ENCODE measurements at regions not wholly inside any gene's neighbourhood (a gene's known extent, or its start where the extent isn't known, plus 50 kb on each side); places are given as distances from the start of the nearest gene placed in this dataset.

- Histone ChIP-seq H3K27ac (no peak overlapping the region), H3K9me3 (ENCODE audit: low read depth) (no peaks in the 10 kb centered on the region), H3K27me3 (no peaks in the 10 kb centered on the region), H3K36me3 (replicated peaks; ENCODE audit: insufficient read depth, low read depth) (no peaks in the 10 kb centered on the region), H4K20me1 (ENCODE audit: insufficient read depth, poor library complexity, severe bottlenecking) (no peaks in the 10 kb centered on the region), H2AFZ (no peak overlapping the region), H3K4me1 (ENCODE audit: insufficient read depth) (no peaks in the 10 kb centered on the region), H3K4me3 (no peak overlapping the region), H3K9me2 (replicated peaks; ENCODE audit: insufficient read depth) (no peaks in the 10 kb centered on the region), H3K4me2 (no peak overlapping the region), H3K79me2 (no peaks in the 10 kb centered on the region)
- WGBS (ENCODE audit: low lambda C conversion rate, missing lambda C conversion rate): 93% methylated on average over 1 of the region's 1 CpG
- no peak for DNase-seq (ENCODE audit: low spot score)
- TF ChIP-seq EZH2 (IDR thresholded peaks at IDR 0.05; ENCODE audit: borderline replicate concordance) (no peak), EZH2phosphoT487 (IDR thresholded peaks at IDR 0.05; ENCODE audit: low read depth, severe bottlenecking, unreplicated experiment) (no peak)
- TF ChIP-seq, protein P1, sequence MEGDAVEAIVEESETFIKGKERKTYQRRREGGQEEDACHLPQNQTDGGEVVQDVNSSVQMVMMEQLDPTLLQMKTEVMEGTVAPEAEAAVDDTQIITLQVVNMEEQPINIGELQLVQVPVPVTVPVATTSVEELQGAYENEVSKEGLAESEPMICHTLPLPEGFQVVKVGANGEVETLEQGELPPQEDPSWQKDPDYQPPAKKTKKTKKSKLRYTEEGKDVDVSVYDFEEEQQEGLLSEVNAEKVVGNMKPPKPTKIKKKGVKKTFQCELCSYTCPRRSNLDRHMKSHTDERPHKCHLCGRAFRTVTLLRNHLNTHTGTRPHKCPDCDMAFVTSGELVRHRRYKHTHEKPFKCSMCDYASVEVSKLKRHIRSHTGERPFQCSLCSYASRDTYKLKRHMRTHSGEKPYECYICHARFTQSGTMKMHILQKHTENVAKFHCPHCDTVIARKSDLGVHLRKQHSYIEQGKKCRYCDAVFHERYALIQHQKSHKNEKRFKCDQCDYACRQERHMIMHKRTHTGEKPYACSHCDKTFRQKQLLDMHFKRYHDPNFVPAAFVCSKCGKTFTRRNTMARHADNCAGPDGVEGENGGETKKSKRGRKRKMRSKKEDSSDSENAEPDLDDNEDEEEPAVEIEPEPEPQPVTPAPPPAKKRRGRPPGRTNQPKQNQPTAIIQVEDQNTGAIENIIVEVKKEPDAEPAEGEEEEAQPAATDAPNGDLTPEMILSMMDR (IDR thresholded peaks at IDR 0.05; ENCODE audit: poor library complexity): no peak
Measured at GRCh38 chr1:70843452-70843851, 204.2 kb downstream of the PTGER3 start.

DNA sequence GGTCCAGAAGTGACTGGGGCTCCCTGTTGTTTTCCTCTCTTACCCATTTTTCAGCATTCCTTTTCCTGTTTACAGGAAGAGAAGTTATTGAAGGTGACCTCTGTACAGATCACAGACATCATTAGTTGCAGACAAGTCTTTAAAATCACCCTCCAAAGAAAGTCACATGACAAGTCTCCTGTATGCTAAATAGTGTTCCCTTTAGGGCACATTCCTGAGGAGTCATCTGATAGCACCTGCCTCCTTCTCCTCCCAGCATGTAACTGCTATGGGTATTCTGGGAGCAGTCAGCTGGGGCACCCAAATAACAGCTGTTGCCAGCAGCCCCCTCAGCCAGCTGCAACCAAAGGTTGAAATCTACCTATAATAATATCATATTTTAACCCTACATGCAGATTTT lies 200.6 kb downstream of the PTGER3 start:
- TF ChIP-seq, protein P1 (IDR thresholded peaks at IDR 0.05; ENCODE audit: poor library complexity): no peak
- TF ChIP-seq EZH2 (IDR thresholded peaks at IDR 0.05; ENCODE audit: borderline replicate concordance): no peak
- no peak for TF ChIP-seq EZH2phosphoT487 (IDR thresholded peaks at IDR 0.05; ENCODE audit: low read depth, severe bottlenecking, unreplicated experiment)
- H3K9me2 ChIP-seq (replicated peaks; ENCODE audit: insufficient read depth): no peaks in the 10 kb centered on the region
- H3K4me3 ChIP-seq: no peak overlapping the region
- no peak overlapping the region for H3K27ac ChIP-seq
- no peaks in the 10 kb centered on the region for H4K20me1 ChIP-seq (ENCODE audit: insufficient read depth, poor library complexity, severe bottlenecking)
- H2AFZ ChIP-seq: no peak overlapping the region
- H3K4me1 ChIP-seq (ENCODE audit: insufficient read depth): no peaks in the 10 kb centered on the region
- H3K27me3 ChIP-seq: no peaks in the 10 kb centered on the region
- H3K9me3 ChIP-seq (ENCODE audit: low read depth): no peaks in the 10 kb centered on the region
- no peaks in the 10 kb centered on the region for H3K36me3 ChIP-seq (replicated peaks; ENCODE audit: insufficient read depth, low read depth)
- no peaks in the 10 kb centered on the region for H3K79me2 ChIP-seq
- DNase-seq (ENCODE audit: low spot score): no peak
- H3K4me2 ChIP-seq: no peak overlapping the region

- Histone ChIP-seq H3K36me3 (replicated peaks; ENCODE audit: insufficient read depth, low read depth) (no peaks in the 10 kb centered on the region), H3K4me1 (ENCODE audit: insufficient read depth) (no peaks in the 10 kb centered on the region), H3K4me3 (no peak overlapping the region), H3K9me2 (replicated peaks; ENCODE audit: insufficient read depth) (no peaks in the 10 kb centered on the region), H3K9me3 (ENCODE audit: low read depth) (no peaks in the 10 kb centered on the region), H2AFZ (no peak overlapping the region), H3K27ac (no peak overlapping the region), H3K27me3 (no peaks in the 10 kb centered on the region), H3K79me2 (no peaks in the 10 kb centered on the region), H3K4me2 (no peak overlapping the region), H4K20me1 (ENCODE audit: insufficient read depth, poor library complexity, severe bottlenecking) (no peaks in the 10 kb centered on the region)
- TF ChIP-seq EZH2phosphoT487 (IDR thresholded peaks at IDR 0.05; ENCODE audit: low read depth, severe bottlenecking, unreplicated experiment): no peak
- TF ChIP-seq, protein P1 (IDR thresholded peaks at IDR 0.05; ENCODE audit: poor library complexity): no peak
- no peak for TF ChIP-seq EZH2 (IDR thresholded peaks at IDR 0.05; ENCODE audit: borderline replicate concordance)
- WGBS (ENCODE audit: low lambda C conversion rate, missing lambda C conversion rate): 76% methylated on average over 5 of the region's 5 CpGs
- no peak for DNase-seq (ENCODE audit: low spot score)
Measured at GRCh38 chr1:70855203-70855602, 192.4 kb downstream of the PTGER3 start.

DNA sequence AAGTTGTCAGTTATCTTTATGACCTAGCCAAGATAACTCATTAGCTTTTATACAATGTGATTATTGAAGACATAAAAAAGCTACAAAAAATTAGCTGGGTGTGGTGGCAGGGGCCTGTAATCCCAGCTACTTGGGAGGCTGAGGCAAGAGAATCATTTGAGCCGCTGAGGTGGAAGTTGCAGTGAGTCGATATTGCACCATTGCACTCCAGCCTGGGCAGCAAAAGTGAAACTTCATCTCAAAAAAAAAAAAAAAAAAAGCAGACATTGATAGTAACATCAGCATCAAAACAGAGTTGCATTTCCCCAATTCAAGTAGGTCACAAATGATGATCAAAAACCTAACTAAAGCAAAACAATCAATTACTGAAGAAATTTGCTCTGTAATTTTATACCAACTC lies 191.4 kb downstream of the PTGER3 start:
- 93% methylated on average over 2 of the region's 2 CpGs for WGBS (ENCODE audit: low lambda C conversion rate, missing lambda C conversion rate)
- no peaks in the 10 kb centered on the region for H3K9me2 ChIP-seq (replicated peaks; ENCODE audit: insufficient read depth)
- no peak overlapping the region for H3K4me3 ChIP-seq
- no peaks in the 10 kb centered on the region for H3K4me1 ChIP-seq (ENCODE audit: insufficient read depth)
- H3K4me2 ChIP-seq: no peak overlapping the region
- H3K36me3 ChIP-seq (replicated peaks; ENCODE audit: insufficient read depth, low read depth): no peaks in the 10 kb centered on the region
- no peak overlapping the region for H3K27ac ChIP-seq
- no peak for DNase-seq (ENCODE audit: low spot score)
- no peaks in the 10 kb centered on the region for H3K27me3 ChIP-seq
- no peak overlapping the region for H2AFZ ChIP-seq
- H3K9me3 ChIP-seq (ENCODE audit: low read depth): no peaks in the 10 kb centered on the region
- TF ChIP-seq, protein P1 (IDR thresholded peaks at IDR 0.05; ENCODE audit: poor library complexity): no peak
- TF ChIP-seq EZH2 (IDR thresholded peaks at IDR 0.05; ENCODE audit: borderline replicate concordance) (no peak), EZH2phosphoT487 (IDR thresholded peaks at IDR 0.05; ENCODE audit: low read depth, severe bottlenecking, unreplicated experiment) (no peak)
- H4K20me1 ChIP-seq (ENCODE audit: insufficient read depth, poor library complexity, severe bottlenecking): no peaks in the 10 kb centered on the region
- H3K79me2 ChIP-seq: no peaks in the 10 kb centered on the region
